HG03103 (cell line): ENCODE measurements at regions not wholly inside any gene's neighbourhood (a gene's known extent, or its start where the extent isn't known, plus 50 kb on each side); places are given as distances from the start of the nearest gene placed in this dataset.
A peak's percentile ranks its signal among the peaks of the same experiment; 100 is the strongest.

Source experiments
- ATAC-seq: cut with Tn5 transposase; IDR thresholded peaks from one replicate; pipeline ENCODE4 v1.9.1; 2021; ENCODE audit warnings: low read depth; ENCODE audit not compliant: unreplicated experiment

DNA sequence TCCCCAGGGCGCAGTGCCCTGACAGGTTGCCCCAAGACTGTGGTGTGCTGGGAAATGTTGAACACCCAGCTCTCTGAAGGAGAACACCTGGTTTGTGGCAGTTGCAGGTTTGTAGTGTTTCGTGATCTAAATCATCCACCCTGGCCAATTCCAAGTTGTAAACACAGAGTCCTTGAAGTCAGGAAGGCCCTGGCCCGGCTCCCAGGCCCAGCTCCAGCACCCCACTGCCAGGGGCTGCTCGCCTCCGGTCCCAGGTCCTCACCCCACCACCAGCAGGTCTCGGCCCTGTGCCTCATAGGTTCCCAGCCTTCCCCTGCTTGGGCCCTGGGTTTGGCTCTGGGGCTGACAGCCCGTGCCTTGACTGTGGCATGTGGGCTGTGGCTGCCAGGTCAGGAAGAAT, 121.4 kb upstream of the MLN start:
- no peak for ATAC-seq

DNA sequence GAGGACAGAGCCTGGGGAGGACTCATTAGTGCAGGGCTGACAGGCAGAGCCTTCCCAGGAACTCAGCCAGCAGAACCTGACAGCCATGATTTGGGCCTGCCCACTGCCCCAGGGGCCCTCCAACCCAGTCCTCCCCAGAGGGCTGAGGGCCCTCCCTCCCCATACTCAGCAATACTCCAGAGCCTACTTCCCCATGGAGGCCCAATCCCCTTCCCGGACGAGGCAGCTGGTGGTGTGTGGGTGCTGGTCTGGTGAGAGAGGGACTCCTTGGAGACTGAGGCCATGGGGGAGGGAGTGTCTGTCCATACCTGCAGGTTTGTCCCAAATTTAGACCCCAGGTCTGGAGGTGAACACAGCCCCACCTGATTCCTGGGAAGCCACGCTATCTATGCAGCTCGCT, 120.9 kb upstream of the MLN start:
- ATAC-seq = no peak

DNA sequence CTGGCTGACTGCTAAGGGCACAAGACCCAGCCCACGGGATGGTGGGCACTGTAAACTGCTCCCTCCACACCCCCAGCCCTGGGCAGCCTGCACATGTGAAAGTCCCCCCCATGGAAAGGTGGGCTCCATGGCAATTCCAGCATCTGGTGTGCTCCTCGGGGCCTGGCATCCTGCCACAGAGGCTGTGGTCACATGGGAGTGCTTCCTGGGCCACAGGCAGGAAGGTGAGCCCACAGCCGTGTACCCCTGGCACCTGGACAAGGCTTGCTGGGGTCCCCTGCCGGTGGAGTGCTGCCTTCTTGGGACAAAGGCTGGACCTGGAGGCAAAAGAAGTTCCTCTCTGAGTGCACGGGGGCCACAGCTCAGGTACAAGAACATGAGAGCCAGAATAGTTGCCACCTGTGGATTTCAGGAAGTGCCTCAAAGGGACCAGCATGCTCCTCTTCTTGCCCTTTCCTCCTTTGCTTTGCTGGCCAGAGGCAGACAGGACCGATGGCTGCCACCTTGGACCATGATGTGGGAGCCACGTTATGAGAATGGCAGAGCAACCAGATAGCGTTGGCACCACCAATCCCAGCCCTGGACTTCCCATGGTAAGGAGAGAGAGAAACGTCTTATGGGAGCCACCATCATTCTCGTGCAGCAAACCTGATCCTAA, 120.2 kb upstream of the MLN start:
- ATAC-seq = no peak

DNA sequence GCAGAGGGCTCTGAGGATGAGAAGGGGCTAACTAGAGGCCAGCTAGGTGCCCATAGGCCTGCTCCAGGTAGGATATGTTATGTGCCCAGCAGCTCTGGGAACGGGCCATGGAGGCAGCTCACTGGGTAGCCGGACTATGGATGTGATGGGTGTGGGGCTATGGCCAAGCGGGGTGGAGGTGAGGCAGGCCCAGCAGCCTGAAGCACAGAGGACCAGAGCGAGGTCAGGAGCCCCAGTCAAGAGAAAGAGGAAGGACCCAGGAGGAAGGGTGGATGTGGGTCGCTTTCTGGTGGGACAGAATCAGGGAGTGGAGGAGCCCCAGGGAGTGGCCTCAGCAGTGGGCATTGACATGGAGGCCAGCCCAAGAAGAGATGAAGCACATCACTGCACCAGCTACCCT, 117.9 kb upstream of the MLN start:
- no peak for ATAC-seq

DNA sequence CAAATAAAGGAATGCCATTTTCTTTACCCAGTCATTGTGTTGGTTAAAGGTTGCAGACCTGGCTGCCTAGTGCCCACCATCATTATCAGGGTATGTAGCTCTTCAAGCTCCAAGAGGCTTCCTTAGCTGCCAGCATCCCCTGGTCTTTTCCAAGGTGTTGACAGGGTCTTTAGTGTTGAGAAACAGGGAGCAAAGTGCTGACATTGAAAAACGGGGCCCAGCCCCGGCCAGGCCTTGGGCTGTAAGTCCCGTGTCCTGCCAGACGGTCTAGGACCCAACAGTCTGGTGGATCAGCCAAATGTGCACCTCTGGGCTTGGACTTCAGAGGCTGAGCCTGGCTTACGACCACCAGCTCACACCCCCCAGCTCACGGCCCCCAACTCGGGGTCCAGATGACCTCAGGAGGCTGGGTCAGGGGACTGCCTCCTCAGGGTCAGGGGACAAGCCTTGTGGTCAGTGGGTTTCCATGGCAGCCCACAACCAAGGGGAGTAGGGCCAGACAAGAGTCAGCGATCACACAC, 114.4 kb upstream of the MLN start:
- ATAC-seq = no peak

DNA sequence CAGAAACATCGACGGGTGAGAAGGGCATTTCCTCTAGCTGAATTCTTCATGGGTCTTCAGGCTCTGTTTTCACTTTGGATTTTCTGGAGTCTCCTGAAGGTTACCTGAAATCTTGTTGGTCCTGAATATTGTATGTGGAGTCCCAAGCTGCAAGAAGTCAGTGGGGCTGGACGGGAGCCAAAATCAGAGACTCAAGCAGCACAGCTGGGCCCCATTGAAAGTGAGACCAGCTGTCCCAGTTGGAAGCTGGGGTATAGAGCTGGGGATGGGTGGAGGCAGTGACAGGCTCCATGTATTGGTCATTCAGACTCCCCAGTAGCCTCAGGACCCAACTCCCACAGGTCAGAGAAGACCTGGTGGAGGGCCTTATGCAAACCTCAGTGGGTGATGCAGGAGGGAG, 111.3 kb upstream of the MLN start:
- ATAC-seq = no peak

DNA sequence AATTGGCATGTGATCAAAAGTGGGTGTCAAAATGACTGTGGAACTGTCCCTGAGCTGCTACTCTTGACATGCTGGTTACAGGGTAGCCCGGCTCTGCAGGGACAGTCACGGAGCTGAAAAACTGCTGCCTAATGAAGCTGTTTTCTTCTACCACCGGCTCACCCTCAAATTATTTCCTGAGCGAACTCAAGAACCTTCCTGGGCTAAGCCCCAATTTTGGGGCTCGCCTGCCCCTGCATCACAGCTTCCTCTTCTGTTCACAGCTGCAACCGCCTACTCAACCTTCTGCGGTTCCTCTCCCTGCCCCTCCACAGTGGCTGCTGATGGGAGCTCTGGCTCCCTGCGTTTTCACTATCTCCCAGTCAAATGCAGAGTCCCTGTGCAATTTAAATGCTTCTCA, 110.8 kb upstream of the MLN start:
- ATAC-seq = no peak

DNA sequence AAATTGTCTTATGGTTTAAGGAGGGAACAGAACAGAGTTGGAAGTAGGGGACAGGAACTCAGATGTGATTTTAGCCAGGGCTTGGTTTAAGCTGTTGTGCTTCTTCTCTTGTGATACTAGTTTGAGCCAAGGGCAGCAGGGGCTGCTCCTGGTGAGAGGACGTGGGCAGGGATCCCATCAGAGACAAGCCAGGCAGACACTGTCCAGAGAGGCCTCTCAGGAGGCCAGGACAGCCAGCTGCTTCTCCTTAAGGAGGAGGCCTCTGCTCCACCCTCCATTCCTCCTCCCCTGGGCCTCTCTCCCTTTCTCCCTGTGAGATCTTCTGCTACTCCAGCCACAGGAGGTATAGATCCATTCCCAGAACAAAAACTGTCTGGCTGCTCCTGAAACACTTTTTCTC, 108.4 kb upstream of the MLN start:
- ATAC-seq = no peak

DNA sequence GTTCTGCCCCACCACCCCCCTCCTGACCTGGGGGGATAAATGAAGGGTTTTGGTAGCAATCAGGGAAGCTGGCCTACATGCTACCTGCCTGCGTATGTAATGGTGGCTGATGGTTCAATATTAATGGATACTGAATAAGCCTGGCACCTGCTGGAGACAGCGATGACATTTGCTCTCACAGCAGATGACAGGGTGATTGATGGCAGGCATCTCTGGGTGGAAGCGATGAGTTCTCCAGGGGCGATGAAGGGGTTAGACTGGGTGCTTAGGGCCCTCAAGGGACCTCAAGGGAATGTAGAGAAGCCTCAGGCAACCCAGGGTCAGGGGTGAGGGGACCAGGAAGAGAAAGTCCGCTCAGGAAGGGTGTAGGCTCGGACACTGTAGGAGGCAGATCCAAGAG, 107.7 kb upstream of the MLN start:
- ATAC-seq = no peak

DNA sequence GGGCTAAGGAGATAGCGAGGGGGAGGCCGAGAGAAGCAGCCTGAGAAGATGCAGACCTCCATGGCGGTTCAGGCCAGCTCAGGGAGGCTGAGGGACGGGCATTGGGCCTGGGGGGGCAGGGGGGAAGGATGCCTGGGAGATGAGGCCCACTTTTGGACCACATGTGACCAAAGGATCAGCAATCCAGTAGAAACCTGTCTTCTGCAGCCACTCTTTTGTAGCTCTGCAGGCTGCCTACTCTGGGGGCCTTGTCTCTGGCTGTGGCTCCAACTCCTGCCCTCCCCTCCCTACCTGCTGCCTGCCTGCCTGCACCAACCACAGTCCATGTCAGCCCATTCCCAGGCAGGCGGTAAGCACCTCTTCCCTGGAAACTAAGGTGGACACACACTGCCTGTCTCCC, 106.8 kb upstream of the MLN start:
- ATAC-seq = no peak

DNA sequence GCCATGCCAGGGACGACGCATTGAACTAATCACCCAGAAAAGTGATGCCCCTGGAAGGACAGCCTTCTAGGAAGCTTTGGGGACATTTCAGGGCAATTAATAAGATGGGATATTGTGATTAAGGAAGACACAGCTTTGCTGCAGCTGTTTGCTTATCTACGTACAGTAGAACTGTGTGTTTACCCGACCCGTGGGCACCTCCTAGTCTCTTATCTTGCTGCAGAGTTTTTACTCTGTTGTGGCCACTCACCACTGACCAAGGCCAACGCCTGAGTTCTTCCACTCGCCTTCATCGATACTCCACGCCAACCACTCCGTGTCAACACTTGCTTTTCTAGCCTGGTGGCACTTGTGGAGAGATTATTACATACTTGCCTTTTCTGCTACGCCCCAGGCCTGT, 105.9 kb upstream of the MLN start:
- ATAC-seq = no peak

DNA sequence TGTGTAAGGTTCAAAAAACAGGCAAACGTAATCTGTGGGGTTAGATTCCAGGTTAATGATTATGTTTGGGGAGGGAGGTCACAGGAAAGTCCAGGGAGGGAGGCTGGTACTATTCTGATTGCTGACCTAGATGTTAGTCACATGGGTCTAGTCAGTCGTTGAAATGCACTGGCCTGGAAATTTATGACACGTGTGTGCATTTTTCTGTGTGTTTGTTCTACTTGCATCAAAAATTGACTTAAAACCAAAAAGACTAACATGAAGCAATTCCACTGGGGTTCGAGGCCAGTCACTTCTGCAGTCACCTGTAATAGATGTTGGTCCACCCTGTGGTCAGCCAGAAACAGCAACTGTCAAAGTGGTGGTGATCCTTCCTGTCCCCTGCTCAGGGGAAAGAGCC, 104.2 kb upstream of the MLN start:
- ATAC-seq = no peak

DNA sequence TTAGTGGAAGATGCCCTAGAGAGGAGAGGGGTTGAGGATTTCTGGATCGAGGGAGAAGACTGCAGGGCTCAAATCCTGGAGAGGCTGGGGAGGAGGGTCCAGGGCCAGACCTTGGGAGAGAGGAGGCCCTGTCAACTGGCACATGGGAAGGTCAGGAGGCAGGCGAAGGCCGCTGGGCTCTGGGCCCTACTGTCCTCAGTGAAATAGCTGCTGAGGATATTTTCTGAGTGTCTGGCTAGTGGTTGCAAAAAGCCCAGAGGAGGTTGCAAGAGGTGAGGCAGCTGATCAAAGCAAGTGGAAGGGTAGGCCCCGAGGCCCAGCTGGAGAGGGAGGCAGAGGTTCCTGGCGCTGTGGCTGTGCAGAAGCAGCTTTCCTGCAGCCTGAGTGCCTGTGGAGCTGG, 103.4 kb upstream of the MLN start:
- ATAC-seq = no peak

DNA sequence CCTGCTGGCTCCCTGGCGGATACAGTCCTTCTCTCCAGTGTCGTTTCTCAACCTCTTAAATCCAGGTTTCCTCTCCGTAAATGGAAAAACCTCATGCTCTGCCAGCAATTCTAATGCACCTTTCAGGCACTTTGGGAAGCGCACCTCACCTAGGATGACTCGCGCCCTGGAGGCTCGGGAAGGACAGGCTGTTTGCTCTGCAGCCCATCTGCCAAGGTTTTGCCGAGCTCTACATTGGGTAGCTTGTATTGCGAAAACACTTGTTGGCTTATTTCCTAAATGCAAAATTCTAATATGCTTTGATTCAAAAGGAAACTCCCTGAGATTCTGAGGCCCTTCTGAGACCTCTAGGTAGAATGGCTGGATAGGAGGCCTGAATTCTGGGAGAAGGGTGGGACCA, 102.6 kb upstream of the MLN start:
- no peak for ATAC-seq

DNA sequence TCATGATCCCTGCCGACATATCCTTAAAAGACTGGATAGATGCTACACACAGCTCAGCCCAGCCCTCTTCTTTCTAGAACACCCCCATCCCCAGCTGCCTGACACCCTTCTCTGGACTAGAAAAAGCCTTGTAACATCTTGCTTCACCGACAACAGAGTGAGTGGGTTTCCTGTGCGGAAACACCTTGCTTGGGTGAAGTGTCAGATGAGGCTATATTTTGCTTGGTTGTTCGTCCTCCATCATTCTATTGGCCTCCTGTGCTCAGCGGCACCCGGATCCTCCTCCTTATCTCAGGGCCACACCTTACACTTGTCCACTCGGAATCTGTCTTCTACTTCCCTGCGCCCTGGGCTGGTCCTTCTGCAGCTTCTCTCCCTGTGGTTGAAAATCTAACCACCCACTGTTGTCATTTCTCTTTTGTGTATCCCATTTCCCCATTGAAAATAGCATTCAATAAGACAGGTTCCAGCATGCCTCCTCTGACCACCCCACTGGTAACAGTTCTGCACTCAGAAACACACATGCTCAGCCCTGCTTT, 101.3 kb upstream of the MLN start:
- no peak for ATAC-seq

DNA sequence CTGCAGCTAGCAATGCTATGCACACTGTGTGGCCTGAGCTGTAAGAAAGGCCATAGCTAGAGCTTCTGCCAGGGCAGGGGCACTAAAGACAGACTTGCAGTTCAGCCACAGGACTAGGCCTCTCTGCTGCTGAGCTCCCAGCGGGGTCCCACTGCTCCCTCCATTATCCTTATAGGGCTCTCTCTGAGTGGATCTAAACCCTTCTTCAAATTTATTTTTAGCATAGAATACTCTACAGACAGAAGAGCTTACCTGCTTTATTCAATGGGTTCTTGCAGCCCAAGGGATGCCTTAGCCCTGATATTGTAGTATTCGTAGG, 100.9 kb upstream of the MLN start:
- peak; percentile 52 for ATAC-seq

DNA sequence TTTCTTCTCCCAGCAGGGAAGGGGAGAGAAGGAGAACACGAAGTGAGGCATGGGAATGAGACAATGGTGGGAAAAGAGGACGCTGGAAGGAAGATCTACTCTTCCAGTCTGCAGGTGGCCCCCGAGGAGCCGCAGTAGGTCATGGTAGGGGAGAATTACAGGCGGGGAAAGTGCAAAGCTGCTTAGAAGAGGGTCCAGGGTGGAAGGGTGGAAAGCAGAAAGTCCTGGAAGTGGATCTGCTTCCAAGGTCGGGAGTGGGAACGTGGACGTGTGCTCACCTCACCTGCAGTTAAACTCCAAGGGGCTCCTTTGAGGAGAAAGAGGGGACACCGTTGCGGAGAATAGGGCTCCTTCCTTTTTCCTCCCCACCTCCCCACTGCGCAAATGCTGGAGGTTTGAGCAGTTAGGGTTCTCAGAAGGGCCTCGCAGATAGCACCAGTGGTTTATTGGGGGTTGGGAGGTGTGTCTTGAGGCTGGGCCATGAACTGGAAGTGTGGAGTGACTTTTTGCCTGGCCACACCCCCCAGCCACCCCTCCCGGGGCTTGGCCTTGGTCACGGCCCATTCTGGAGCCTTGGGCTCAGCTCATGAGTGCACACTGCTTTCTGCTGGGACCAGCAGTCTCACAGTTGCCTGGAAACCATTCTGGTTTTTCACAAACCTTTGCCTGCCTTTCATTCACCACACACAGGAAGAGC, 100.4 kb upstream of the MLN start:
- peak; percentile 31 for ATAC-seq

DNA sequence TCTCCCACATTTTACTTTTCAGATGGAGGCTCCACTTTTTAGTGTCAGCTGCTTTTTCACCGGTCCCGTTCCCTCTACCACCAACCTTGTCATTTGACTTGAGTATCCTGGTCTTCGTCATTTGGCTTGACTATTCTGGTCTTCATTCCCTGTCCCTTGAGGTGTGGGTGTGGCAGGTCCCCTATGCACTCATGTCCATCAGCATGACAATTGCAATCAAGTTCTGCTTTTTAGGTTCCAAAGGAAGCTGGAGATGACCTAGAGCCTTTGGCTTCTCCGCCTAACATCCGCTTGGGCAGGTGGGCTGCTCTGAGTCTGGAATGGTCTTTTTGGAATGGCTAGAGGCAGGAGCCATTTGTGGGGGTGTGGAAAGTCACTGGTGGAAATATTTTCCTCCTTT, 99.8 kb upstream of the MLN start:
- no peak for ATAC-seq

DNA sequence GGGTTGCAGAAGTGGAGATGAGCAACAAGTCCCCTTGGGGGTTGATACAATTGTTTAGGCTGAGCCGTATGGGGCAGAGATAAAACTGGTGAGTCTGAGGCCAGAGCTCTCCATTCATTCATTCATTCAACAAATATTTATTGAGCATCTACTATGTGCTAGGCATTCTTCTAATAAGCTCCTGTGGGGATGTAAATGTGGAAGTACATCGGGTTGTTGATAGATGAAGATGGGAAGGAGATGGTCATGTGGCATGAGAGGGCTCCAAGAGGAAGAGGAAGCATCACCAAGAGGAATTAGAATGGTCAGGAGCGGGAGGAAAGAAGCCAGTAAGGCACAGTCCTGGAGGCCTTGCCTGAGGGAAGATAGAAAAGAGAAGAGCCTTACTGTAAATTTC, 98.7 kb upstream of the MLN start:
- ATAC-seq = no peak

DNA sequence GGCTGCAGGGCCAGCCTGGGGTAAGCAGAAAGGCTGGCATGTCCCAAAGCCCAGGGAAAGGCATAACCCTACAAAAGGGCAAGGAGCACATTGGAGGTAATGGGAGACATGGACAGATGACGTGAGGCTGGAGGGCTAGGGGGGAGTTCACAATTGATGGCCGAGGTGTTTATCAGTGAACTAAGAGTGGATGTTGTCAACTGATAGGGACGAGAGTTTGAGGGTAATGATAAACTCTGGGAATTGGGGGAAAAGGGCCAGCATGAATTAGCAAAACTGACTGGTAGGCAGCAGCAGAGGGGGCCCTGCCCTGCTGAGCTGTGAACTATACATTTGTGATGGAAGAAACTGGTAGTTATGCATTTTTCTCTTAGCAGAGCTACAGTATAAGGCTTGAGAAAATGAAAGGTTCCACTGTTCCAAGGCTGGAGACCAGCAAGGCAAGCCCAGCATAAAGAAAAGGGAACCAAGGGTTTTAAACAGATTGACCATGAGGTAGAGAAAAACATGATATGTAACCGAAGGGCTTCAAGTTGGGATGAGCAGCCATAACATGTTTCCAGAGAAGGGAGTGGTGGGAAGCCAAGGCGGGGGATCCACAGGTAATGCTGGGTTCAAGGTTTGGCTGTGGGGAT, 98.1 kb upstream of the MLN start:
- no peak for ATAC-seq

DNA sequence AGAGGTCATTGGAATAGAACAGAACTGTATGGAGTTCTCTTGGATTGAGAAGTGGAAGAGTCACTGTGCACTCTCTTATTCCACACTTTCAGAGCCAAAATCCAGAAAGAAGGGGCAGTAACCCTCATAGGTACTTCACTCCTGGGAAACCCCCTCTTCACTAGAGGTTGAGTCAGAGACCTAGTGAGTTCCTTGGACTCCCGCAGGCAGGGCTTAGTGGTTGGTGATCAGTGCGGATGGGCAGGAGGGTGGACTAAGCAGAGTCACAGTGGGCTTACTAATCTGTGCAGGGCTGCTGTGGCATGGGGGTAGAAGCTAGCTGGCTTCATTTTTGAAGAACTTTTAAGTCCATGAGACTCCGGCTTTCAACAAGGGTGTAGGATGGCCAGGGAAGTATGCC, 95.0 kb upstream of the MLN start:
- ATAC-seq = no peak

DNA sequence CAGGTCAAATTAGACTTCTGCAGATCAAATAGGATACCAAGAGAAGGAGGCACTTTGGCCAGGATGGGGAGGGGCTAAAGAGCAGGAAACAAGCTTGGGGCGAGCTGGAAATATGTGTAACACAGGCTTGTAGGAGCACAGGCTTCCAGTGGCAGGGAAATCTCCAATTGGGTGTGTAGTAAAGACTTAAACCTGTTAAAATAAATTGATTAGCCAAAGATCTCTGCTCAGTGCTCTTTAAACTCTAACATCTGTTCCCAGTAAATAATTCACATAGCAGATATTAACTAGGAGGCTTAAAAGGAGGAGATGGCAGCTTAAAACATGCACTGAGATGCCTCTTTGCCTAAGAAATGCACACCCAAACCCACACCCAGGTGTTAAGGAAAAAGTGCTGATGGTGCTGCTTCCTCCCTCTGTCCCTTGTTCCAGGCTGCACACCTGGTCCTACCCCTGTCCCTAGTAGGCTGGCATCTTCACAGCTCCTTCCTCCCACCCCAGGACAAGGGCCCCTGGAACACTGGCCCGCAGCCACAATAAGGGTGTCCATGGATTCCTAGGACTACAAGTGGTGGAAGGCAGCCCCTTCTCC, 93.5 kb upstream of the MLN start:
- ATAC-seq = no peak
